Mesodermal cell (in vitro differentiated cells): ENCODE measurements at regions not wholly inside any gene's neighbourhood (a gene's known extent, or its start where the extent isn't known, plus 50 kb on each side); places are given as distances from the start of the nearest gene placed in this dataset.

ENCODE experiments used
- H3K27ac ChIP-seq: 2 replicates; pipeline ENCODE4 v1.7.0; 2013; ENCODE audit warnings: mild to moderate bottlenecking, low read depth, low read length, moderate library complexity; ENCODE audit not compliant: severe bottlenecking
- H3K36me3 ChIP-seq: 2 replicates; pipeline ENCODE4 v1.7.1; 2013; ENCODE audit warnings: mild to moderate bottlenecking, low read length, moderate library complexity; ENCODE audit not compliant: control insufficient read depth, insufficient read depth
- H3K4me1 ChIP-seq: one replicate; pipeline ENCODE4 v1.7.1; 2013; ENCODE audit warnings: mild to moderate bottlenecking, low read length; ENCODE audit not compliant: insufficient read depth, control insufficient read depth, poor library complexity, severe bottlenecking
- H3K4me3 ChIP-seq: 2 replicates; pipeline ENCODE4 v1.7.0; 2013; ENCODE audit warnings: low read length, control low read depth, mild to moderate bottlenecking; ENCODE audit not compliant: insufficient read depth, poor library complexity, severe bottlenecking; ENCODE audit errors: extremely low read depth
- H3K9me3 ChIP-seq: 2 replicates; pipeline ENCODE4 v1.7.1; 2013; ENCODE audit warnings: mild to moderate bottlenecking, low read length, moderate library complexity; ENCODE audit not compliant: control insufficient read depth
- WGBS, 2 experiments: methylation state at CpG; one replicate each; pipeline ENCODE4 v1.1.5; 2013; ENCODE audit warnings: missing lambda C conversion rate in 2 of 2; ENCODE audit not compliant: insufficient coverage in 2 of 2; 5-methylcytosine and 5-hydroxymethylcytosine counted together

GRCh38 chrY:15162211-15162610 is 637.9 kb downstream of the NLGN4Y start:
- no peaks in the 10 kb centered on the region for H3K9me3 ChIP-seq
- H3K4me1 ChIP-seq, result no peaks in the 10 kb centered on the region
- 100% methylated on average over 2 of the region's 2 CpGs; no CpG with 5 or more reads in 1 of the 2 experiments for WGBS, 2 experiments
- H3K4me3 ChIP-seq, result no peak overlapping the region
- H3K36me3 ChIP-seq, result no peaks in the 10 kb centered on the region
- no peak overlapping the region for H3K27ac ChIP-seq

- no peak overlapping the region for H3K4me3 ChIP-seq
- H3K36me3 ChIP-seq, result no peaks in the 10 kb centered on the region
- 80% methylated on average over 2 of the region's 2 CpGs; no CpG with 5 or more reads in 1 of the 2 experiments for WGBS, 2 experiments
- H3K9me3 ChIP-seq, result no peaks in the 10 kb centered on the region
- no peaks in the 10 kb centered on the region for H3K4me1 ChIP-seq
- H3K27ac ChIP-seq, result no peak overlapping the region
Observed at GRCh38 chrY:15179890-15180289, 655.6 kb downstream of the NLGN4Y start.

- Histone ChIP-seq H3K9me3 (no peaks in the 10 kb centered on the region), H3K27ac (no peak overlapping the region), H3K36me3 (no peaks in the 10 kb centered on the region), H3K4me1 (no peaks in the 10 kb centered on the region), H3K4me3 (no peak overlapping the region)
- 55 to 75% methylated on average over 2 of the region's 2 CpGs for WGBS, 2 experiments
Observed at GRCh38 chrY:15229056-15229455, 704.7 kb downstream of the NLGN4Y start.

- Histone ChIP-seq H3K9me3 (no peaks in the 10 kb centered on the region), H3K27ac (no peak overlapping the region), H3K4me1 (no peaks in the 10 kb centered on the region), H3K4me3 (no peak overlapping the region), H3K36me3 (no peaks in the 10 kb centered on the region)
- WGBS, 2 experiments, result no CpG with 5 or more reads among the region's 1 CpG
Observed at GRCh38 chrY:15239596-15240132, 715.3 kb downstream of the NLGN4Y start.

- H3K36me3 ChIP-seq, result no peaks in the 10 kb centered on the region
- no peak overlapping the region for H3K4me3 ChIP-seq
- no peaks in the 10 kb centered on the region for H3K4me1 ChIP-seq
- no peak overlapping the region for H3K27ac ChIP-seq
- 40 to 80% methylated on average over 1 of the region's 3 CpGs for WGBS, 2 experiments
- no peaks in the 10 kb centered on the region for H3K9me3 ChIP-seq
Observed at GRCh38 chrY:15259286-15259685, 735.0 kb downstream of the NLGN4Y start.

- WGBS, 2 experiments, result 100% methylated on average over 1 of the region's 1 CpG; no CpG with 5 or more reads in 1 of the 2 experiments
- Histone ChIP-seq H3K9me3 (no peaks in the 10 kb centered on the region), H3K27ac (no peak overlapping the region), H3K36me3 (no peaks in the 10 kb centered on the region), H3K4me3 (no peak overlapping the region), H3K4me1 (no peaks in the 10 kb centered on the region)
Observed at GRCh38 chrY:15286572-15286971, 762.2 kb downstream of the NLGN4Y start.

- 80% methylated on average over 1 of the region's 2 CpGs; no CpG with 5 or more reads in 1 of the 2 experiments for WGBS, 2 experiments
- Histone ChIP-seq H3K4me1 (no peaks in the 10 kb centered on the region), H3K36me3 (no peaks in the 10 kb centered on the region), H3K9me3 (no peaks in the 10 kb centered on the region), H3K27ac (no peak overlapping the region), H3K4me3 (no peak overlapping the region)
Observed at GRCh38 chrY:15289821-15290220, 765.5 kb downstream of the NLGN4Y start.

- Histone ChIP-seq H3K27ac (no peak overlapping the region), H3K4me3 (no peak overlapping the region), H3K4me1 (no peaks in the 10 kb centered on the region), H3K9me3 (no peaks in the 10 kb centered on the region), H3K36me3 (no peaks in the 10 kb centered on the region)
- 68 to 89% methylated on average over 2 to 5 of the region's 8 CpGs for WGBS, 2 experiments
Observed at GRCh38 chrY:15292881-15293280, 768.6 kb downstream of the NLGN4Y start.

GRCh38 chrY:15301879-15302278 is 777.5 kb downstream of the NLGN4Y start:
- Histone ChIP-seq H3K9me3 (no peaks in the 10 kb centered on the region), H3K4me3 (no peak overlapping the region), H3K4me1 (no peaks in the 10 kb centered on the region), H3K36me3 (no peaks in the 10 kb centered on the region), H3K27ac (no peak overlapping the region)
- 60 to 100% methylated on average over 1 of the region's 3 CpGs for WGBS, 2 experiments

- Histone ChIP-seq H3K4me1 (no peaks in the 10 kb centered on the region), H3K36me3 (no peaks in the 10 kb centered on the region), H3K27ac (no peak overlapping the region), H3K9me3 (no peaks in the 10 kb centered on the region), H3K4me3 (no peak overlapping the region)
- WGBS, 2 experiments, result no CpG with 5 or more reads among the region's 2 CpGs
Observed at GRCh38 chrY:15312166-15312565, 787.8 kb downstream of the NLGN4Y start.

- H3K36me3 ChIP-seq, result no peaks in the 10 kb centered on the region
- no peak overlapping the region for H3K27ac ChIP-seq
- no peak overlapping the region for H3K4me3 ChIP-seq
- no peaks in the 10 kb centered on the region for H3K9me3 ChIP-seq
- 100% methylated on average over 1 of the region's 2 CpGs; no CpG with 5 or more reads in 1 of the 2 experiments for WGBS, 2 experiments
- no peaks in the 10 kb centered on the region for H3K4me1 ChIP-seq
Observed at GRCh38 chrY:15324189-15324588, 799.9 kb downstream of the NLGN4Y start.
